Activated CD4-positive, alpha-beta T cell treated with anti-CD3 and anti-CD28 coated beads, Interleukin-2, Interleukin-6, amounts not matched to agents 100 ng/mL and 50 ng/mL, durations not matched to agents 16 hours and 8 hours (primary cell): ENCODE measurements at regions not wholly inside any gene's neighbourhood (a gene's known extent, or its start where the extent isn't known, plus 50 kb on each side); places are given as distances from the start of the nearest gene placed in this dataset.

ENCODE experiments used
- DNase-seq: peaks from one replicate; pipeline ENCODE4 v3.0.0-alpha.2; 2020

DNA sequence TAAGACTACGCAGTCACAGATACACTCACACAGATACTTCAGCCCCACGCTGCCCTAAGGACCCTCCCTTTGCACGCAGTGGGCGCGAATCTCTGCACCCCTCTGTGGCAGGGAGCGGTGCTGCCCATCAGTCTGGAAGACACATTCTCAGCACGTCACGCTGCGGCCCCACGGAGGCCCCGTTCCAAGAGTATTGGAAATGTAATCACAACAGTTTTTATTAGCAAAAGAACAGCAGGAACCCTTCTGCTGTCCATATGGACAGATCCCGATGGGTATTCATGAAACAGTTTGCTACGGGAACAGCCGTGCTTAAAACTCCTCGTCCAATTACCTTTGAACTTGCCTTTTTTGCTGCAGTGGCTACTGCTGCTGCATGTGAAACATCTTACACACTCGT lies 131.0 kb downstream of the RPS24 start:
- no peak for DNase-seq

- DNase-seq, result no peak
These were observed 131.5 kb downstream of the RPS24 start for GRCh38 chr10:78165172-78165571.

DNA sequence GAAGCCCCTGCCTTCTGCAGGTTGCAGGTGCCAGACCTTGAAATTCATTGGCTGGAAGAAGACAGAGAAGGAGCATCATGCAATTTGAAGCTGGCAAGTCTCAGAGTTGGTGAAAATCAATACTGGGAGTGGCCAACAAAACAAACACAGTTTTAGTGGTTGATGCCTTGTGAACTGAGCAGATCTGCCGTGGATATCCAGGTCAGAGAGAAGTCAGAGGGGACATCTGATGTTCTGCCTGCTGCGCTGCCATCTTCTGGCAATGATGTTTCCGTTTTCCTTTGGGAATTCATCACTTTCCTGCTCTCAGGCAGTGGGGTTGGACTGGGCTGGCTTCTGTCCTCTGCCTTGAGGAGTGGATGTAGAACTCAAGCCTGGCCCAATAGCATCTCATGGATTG lies 132.0 kb downstream of the RPS24 start:
- DNase-seq, result no peak

DNA sequence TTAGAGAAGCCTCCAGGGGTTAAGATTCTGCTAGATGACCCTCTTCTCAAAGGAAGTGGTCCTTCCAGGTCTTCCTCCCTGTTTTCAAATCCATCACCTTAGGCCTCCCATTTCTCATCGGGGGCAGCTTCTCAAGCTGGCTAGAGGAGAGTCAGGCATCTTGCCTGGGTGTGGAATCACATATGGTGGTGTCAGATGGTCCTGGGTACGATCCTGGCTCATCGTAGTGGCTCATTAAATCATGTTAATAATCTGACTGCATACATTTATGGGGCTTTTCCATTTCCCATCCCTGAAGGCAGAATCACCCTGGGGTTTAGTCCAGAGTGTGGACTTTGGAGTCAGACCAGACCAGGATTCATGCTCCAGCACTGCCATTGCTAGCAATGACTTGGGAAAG lies 132.6 kb downstream of the RPS24 start:
- DNase-seq, result no peak

GRCh38 chr10:78169214-78169613 lies 135.6 kb downstream of the RPS24 start:
- DNase-seq, result no peak

DNA sequence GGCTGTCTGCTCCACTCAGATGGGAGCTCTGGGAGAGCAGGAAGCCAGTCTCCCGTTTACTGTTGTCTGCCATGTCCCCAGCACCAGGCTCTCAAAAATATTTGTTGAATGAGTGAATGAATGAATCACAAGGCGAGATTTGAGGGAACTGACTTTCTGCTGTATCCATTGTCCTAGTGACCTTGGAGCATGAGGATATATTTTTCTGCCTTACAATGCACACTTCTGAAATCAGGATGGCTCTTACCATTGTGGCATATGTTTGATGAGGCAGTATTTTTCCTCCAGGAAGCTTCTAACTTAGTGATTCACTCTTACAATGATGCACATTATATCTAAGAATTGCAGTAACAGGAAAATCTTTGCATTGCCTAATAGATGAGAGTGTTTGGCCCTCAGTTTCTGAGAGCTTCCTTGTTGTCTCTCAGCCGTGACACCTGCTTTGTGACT lies 136.4 kb downstream of the RPS24 start:
- DNase-seq, result no peak

- DNase-seq, result no peak
These were observed 138.2 kb downstream of the RPS24 start for GRCh38 chr10:78171633-78172400.

DNA sequence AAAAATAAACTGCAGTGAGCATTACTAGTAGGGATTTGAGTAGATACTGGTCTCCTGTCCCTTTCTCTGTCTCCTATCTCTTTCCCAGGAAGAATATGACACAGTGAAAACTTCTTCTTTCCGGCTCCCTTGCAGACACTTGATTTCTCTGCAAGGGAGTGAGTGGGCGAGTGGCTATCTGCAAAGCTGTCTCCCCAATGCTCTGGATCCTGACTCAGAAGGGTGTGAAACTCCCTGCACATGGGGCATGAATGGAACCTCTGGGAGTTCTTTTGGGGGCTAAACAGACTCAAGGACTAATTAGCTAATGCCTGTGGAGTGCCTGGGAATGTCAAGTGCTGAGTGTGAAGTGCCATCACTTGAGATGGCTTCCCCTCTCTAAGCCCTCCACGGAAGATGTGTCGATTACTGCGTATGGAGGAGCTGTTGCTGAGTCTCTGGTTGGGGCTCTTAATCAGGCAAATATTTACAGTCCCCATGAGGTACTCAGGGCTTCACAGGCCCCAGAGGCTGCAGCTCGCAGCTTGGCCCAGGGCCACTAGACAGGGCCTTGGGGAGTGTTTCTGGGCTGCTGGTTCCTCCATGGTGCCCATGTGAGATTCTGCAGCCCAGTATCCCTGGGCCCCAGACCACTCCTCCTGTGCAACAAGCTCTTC lies 139.8 kb downstream of the RPS24 start:
- no peak for DNase-seq

DNA sequence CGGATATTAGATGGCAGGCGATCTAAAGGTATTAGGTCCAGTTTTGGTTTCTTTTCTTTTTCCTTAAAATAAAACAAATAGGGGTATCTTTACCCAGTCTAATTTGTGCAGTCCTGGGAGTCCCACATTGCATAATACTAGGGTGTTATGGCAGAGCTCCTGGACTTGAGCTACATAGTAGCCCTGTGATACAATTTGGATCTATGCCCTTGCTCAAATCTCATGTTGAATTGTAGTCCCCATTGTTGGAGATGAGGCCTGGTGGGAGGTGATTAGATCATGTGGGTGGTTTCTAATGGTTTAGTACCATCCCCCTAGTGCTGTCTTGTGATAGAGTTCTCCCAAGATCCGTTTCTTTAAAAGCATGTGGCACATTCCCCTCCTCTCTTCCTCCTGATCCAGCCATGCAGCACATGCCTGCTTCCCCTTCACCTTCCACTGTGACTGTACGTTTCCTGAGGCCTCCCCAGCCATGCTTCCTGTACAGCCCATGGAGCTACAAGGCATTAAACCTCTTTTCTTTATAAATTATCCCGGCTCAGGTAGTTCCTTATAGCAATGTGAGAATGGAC lies 141.9 kb downstream of the RPS24 start:
- no peak for DNase-seq

GRCh38 chr10:78176320-78177317 lies 143.0 kb downstream of the RPS24 start:
- DNase-seq, result no peak

DNA sequence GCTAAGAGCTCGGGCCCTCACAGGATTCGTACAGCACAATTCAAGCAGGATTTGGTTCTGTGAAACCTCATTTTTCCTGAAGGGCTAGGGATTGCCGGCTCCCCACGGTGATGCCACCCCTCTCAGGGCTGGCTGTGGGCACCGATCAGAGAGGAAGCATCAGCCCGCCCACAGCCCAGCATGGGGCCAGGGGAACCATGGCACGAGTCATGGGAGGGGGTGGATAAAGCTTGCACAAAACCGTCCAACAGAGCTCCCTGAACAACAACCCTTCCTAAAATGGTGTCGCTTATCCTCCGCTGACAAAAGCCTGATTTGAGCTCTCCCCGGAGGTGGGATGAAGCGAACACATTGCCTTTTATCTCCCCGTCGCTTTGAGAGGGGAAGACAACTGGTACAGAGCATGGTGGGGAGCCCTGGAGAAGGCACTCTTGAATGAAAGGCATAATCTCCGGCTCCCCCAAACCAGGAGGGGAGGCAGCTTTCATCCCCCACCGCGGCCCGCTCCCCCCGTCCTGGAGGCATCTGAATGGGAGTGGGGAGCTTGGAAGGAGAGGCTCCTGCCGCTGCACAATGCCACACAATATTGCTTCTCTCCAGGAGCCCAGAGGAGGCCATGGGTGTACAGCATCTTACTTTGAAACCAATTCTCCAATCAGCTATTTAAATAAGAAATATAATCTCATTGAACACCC lies 144.0 kb downstream of the RPS24 start:
- no peak for DNase-seq

GRCh38 chr10:78178397-78178796 lies 144.7 kb downstream of the RPS24 start:
- DNase-seq, result no peak

DNA sequence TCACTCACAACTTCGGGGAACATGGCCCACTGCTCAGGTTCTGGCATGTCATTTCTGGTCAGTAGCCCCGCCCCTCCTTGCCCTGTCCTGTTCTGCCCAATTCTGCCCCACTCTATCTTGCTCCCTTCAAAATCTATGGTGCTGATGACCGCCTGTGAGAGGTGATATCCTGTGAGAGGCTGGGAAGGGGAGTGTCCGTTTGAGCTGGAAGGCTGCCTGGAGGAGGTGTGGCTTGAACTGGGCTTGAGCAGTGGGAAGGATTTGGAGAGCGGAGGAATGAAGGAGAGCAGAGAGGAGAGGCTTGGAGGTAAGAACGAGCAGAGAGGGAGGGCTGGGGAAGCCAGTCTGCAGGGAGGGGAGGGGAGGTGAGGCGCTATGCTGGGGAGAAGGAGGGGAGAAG lies 145.3 kb downstream of the RPS24 start:
- DNase-seq, result no peak

- DNase-seq, result no peak
These were observed 146.4 kb downstream of the RPS24 start for GRCh38 chr10:78179886-78180705.

DNA sequence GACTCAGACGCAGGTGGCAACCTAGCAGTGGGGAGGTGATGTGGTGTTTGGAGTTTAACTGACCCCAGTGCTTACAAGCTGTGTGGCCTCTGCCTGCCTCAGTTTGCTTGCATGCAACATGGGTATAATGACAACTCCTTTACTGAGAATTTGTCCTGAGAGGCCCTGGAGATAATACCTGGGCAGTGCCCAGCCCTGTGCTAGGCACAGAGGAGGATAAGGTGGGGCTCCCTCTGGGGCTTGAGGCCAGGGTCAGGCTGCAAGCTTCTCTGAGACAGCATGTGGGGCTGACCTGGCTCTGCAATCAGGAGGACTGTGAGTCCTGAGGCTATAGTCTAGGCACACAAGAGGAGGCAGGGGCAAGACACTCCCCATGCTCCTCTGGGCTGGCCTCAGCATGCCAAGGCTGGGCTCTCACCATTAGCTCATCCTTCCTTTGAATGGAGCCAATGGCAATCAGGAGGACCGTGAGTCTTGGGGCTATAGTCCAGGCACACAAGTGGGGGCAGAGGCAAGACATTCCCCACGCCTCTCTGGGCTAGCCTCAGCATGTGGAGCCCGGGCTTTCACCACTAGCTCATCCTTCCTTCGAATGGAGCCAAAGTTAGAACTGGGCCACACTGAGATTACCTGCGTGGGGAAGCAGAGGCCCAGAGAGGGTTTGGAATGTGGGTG lies 147.9 kb downstream of the RPS24 start:
- DNase-seq, result no peak

DNA sequence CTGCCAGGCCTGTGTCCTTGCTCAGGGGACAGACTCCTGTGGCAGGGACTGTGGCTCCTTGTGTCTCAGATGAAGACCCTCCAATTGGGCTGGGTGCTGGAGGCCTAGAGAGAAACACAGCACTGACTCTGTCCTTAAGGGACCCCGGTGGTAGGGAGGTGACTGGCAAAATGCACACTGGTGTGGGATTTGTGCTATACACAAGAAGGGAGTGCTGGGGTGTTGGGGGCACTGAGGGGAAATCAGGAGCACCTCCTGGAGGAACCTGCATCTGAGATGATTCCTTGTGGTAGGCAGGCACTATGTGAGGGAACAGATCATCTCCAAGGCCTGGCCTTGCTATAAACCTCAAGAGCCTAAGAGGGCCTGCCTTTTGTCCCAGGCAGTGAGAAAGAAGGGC lies 149.2 kb downstream of the RPS24 start:
- DNase-seq, result no peak

- DNase-seq, result no peak
These were observed 151.4 kb downstream of the RPS24 start for GRCh38 chr10:78184851-78185692.

GRCh38 chr10:78185693-78186055 lies 152.0 kb downstream of the RPS24 start:
- no peak for DNase-seq

GRCh38 chr10:78186572-78186971 lies 152.9 kb downstream of the RPS24 start:
- DNase-seq, result no peak

DNA sequence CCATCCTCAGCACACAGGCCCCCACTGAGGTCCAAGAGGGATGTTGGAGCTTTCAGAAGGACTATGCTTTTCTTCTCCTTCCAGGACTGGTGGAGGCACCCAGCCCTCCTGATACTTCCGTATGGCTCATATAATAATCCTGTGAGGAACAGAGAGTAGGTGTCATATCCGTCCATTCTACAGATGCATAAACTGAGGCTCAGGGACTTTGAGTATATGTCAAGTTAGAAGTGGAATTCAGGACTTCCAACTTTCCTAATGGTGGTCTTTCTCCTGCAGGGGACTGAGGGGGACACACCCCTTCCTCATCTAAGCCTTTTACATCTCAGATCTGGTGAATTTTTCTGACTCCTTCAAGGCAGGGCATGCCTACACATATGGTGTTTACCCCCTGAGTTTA lies 153.7 kb downstream of the RPS24 start:
- DNase-seq, result no peak
